GM12878 (cell line): ENCODE measurements at regions not wholly inside any gene's neighbourhood (a gene's known extent, or its start where the extent isn't known, plus 50 kb on each side); places are given as distances from the start of the nearest gene placed in this dataset.

Experiments used
- ATAC-seq: fragments of 200-7000 bp; cut with Tn5 transposase; 3 replicates; pipeline ENCODE4 v1.9.1; 2020; ENCODE audit warnings: mild to moderate bottlenecking, moderate library complexity
- BruUV-seq: library from RNA; stranded (reverse); fragments of 400-500 nt; replicated peaks from 2 replicates; lab custom pipeline; 2021; lab: Mats Ljungman, UMichigan
- CTCF ChIA-PET: fragments of 300-600 bp; sonication (Branson Sonifier 250); formaldehyde crosslinking; extraction: SDS; loops from one replicate; lab custom pipeline; 2021; ENCODE audit warnings: inconsistent platforms; lab: Yijun Ruan, JAX
- POLR2A ChIA-PET: fragments of 350-600 bp; formaldehyde crosslinking; extraction: SDS; loops from one replicate; lab custom pipeline; 2021; ENCODE audit warnings: inconsistent platforms; lab: Charles Lee
- RAD21 ChIA-PET: fragments of 300-600 bp; sonication (Branson Sonifier 250); formaldehyde crosslinking; loops from one replicate; lab custom pipeline; 2023; ENCODE audit warnings: antibody characterized with exemption; ENCODE audit not compliant: unreplicated experiment; lab: Charles Lee
- SMC1A ChIA-PET: fragments of 300-600 bp; sonication (Branson Sonifier 250); formaldehyde crosslinking; loops from one replicate; lab custom pipeline; 2023; ENCODE audit not compliant: unreplicated experiment, uncharacterized antibody; lab: Charles Lee
- DNase-seq: peaks from one replicate; pipeline ENCODE4 v3.0.0-alpha.2; 2011; ENCODE audit warnings: low read depth, low spot score
- FAIRE-seq: peaks from 3 replicates; lab custom pipeline; 2011; peaks lifted over from hg19 to GRCh38; lab: Jason Lieb, UNC
- H2AFZ ChIP-seq: 2 replicates; pipeline ENCODE4 v1.6.0; 2011; ENCODE audit warnings: low read depth, low read length, control low read depth; ENCODE audit not compliant: control insufficient read depth
- H3K27ac ChIP-seq: 2 replicates; pipeline ENCODE4 v1.5.1; 2011; ENCODE audit warnings: control low read depth; ENCODE audit not compliant: control insufficient read depth, insufficient read depth
- H3K27me3 ChIP-seq, 2 experiments: replicated peaks in 1 of 2; 2 replicates each; pipeline versions ENCODE4 v1.6.0 to v1.6.1; 2011; ENCODE audit warnings: low read length in 1 of 2; ENCODE audit not compliant: control insufficient read depth in 2 of 2, insufficient read depth in 2 of 2
- H3K36me3 ChIP-seq, 2 experiments: 2 replicates each; pipeline ENCODE4 v1.5.1; 2011; ENCODE audit warnings: low read length in 1 of 2; ENCODE audit not compliant: control insufficient read depth in 2 of 2, insufficient read depth in 2 of 2
- H3K4me1 ChIP-seq: 2 replicates; pipeline ENCODE4 v1.6.1; 2011; ENCODE audit warnings: mild to moderate bottlenecking, low read length, moderate library complexity, mixed read lengths; ENCODE audit not compliant: control insufficient read depth, insufficient read depth
- H3K4me2 ChIP-seq: 2 replicates; pipeline ENCODE4 v1.6.0; 2011; ENCODE audit warnings: control low read depth; ENCODE audit not compliant: control insufficient read depth, insufficient read depth
- H3K4me3 ChIP-seq: fragments of 200-600 bp; sonication (generic); 2 replicates; pipeline ENCODE4 v1.5.1; 2016
- H3K79me2 ChIP-seq: 2 replicates; pipeline ENCODE4 v1.6.0; 2011; ENCODE audit warnings: low read length; ENCODE audit not compliant: control insufficient read depth, insufficient read depth
- H3K9ac ChIP-seq: 2 replicates; pipeline ENCODE4 v1.8.0; 2011; ENCODE audit warnings: low read length, control low read depth, mixed read lengths; ENCODE audit not compliant: control insufficient read depth, insufficient read depth
- H3K9me3 ChIP-seq: replicated peaks from 3 replicates; pipeline ENCODE4 v1.5.1; 2011; ENCODE audit warnings: mild to moderate bottlenecking, low read length; ENCODE audit not compliant: control insufficient read depth, insufficient read depth
- H4K20me1 ChIP-seq: 2 replicates; pipeline ENCODE4 v1.6.0; 2011; ENCODE audit not compliant: control insufficient read depth, insufficient read depth
- CHD4 ChIP-seq: fragments of 200-600 bp; sonication (generic); IDR thresholded peaks from 2 replicates; pipeline ENCODE4 v1.6.1; 2016; ENCODE audit warnings: mild to moderate bottlenecking
- FOXM1 ChIP-seq: IDR thresholded peaks from 2 replicates; pipeline ENCODE4 v1.6.1; 2012; ENCODE audit warnings: low read depth, mild to moderate bottlenecking, inconsistent platforms, low read length, moderate library complexity
- MYB ChIP-seq: fragments of 150-350 bp; IDR thresholded peaks from 2 replicates; pipeline ENCODE4 v1.6.1; 2014; ENCODE audit warnings: mild to moderate bottlenecking, low read depth, low read length, borderline replicate concordance
- PML ChIP-seq: IDR thresholded peaks from 2 replicates; pipeline ENCODE4 v1.6.1; 2012; ENCODE audit warnings: low read length, inconsistent platforms
- RUNX3 ChIP-seq: IDR thresholded peaks from 2 replicates; pipeline ENCODE4 v1.6.1; 2012; ENCODE audit warnings: low read length, inconsistent platforms
- SUPT20H ChIP-seq: IDR thresholded peaks from 2 replicates; pipeline ENCODE4 v1.6.1; 2011; ENCODE audit warnings: low read depth, mild to moderate bottlenecking, low read length, moderate library complexity, borderline replicate concordance; ENCODE audit not compliant: control insufficient read depth
- ZNF217 ChIP-seq: fragments of 450-650 bp; IDR thresholded peaks from 2 replicates; pipeline ENCODE4 v1.6.1; 2017; ENCODE audit warnings: antibody characterized with exemption, mild to moderate bottlenecking
- WGBS: methylation state at CpG from one replicate; pipeline ENCODE4 v1.1.6; 2016; ENCODE audit warnings: low lambda C conversion rate; ENCODE audit not compliant: insufficient replicate concordance, insufficient coverage; ENCODE audit errors: missing lambda C conversion rate; 5-methylcytosine and 5-hydroxymethylcytosine counted together
- in situ Hi-C: fragments of 300-500 bp; cut with MboI; formaldehyde crosslinking; loops from 9 replicates; pipeline ENCODE4 v1.14.3; 2018; ENCODE audit warnings: mixed read lengths
- intact Hi-C: fragments of 100-400 bp; cut with micrococcal nuclease; formaldehyde crosslinking; loops from one replicate; pipeline ENCODE4 v1.14.2; 2022; ENCODE audit not compliant: unreplicated experiment
- TF ChIP-seq, protein P1 (sequence below): fragments of 450-650 bp; IDR thresholded peaks from 2 replicates; pipeline ENCODE4 v1.6.1; 2016; ENCODE audit warnings: mild to moderate bottlenecking, moderate library complexity, borderline replicate concordance

DNA sequence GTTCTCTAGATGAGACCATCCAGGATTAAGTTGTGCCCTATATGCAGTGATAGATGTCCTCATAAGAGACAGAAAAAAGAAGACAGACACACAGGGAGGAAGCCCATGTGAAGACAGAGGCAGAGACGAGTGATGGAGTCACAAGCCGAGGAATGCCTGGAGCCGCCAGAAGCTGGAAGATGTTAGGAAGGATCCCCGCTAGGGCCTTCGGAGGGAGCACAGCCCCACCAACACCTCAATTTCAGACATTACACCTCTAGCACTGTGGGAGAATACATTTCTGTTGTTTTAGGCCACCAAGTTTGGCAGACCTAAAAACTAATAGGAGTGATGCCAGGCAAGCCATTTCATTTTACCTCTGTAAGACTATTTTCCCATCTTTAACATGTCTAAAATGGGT is 458.5 kb downstream of the MED13L start (continued):
- TF ChIP-seq SUPT20H, result no peak
- no peak for TF ChIP-seq PML
- TF ChIP-seq FOXM1, result no peak
- TF ChIP-seq RUNX3, result no peak

DNA sequence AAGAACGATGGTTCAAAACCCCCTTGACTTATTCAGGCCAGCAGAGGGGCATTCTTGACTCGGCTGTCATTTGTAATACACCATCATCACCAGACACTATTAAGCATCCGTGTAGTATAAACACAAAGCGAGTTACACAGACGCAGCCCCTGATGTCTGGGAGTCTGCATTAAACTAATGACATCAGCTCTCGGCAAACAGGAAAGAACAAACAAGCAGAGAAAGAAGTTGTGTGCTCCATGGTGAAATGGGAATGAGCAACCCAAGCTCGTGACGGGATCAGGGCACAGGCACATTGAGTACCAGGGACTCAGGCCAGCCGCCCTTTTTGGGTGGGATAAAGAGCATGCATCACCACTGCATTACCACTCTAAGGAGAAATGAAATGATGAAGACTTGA is 460.1 kb downstream of the MED13L start:
- ChIA-PET RAD21 (no interaction called here), POLR2A (no interaction called here), SMC1A (no interaction called here), CTCF (no interaction called here)
- ATAC-seq (no peak), DNase-seq (no peak), FAIRE-seq (no peak)
- no peak overlapping the region for H3K9ac ChIP-seq
- H2AFZ ChIP-seq, result no peak overlapping the region
- in situ Hi-C loops, result no loop called here
- 24% methylated on average over 9 of the region's 9 CpGs for WGBS
- TF ChIP-seq CHD4, result no peak
- no peak for TF ChIP-seq MYB
- no peak for TF ChIP-seq ZNF217
- TF ChIP-seq, protein P1, sequence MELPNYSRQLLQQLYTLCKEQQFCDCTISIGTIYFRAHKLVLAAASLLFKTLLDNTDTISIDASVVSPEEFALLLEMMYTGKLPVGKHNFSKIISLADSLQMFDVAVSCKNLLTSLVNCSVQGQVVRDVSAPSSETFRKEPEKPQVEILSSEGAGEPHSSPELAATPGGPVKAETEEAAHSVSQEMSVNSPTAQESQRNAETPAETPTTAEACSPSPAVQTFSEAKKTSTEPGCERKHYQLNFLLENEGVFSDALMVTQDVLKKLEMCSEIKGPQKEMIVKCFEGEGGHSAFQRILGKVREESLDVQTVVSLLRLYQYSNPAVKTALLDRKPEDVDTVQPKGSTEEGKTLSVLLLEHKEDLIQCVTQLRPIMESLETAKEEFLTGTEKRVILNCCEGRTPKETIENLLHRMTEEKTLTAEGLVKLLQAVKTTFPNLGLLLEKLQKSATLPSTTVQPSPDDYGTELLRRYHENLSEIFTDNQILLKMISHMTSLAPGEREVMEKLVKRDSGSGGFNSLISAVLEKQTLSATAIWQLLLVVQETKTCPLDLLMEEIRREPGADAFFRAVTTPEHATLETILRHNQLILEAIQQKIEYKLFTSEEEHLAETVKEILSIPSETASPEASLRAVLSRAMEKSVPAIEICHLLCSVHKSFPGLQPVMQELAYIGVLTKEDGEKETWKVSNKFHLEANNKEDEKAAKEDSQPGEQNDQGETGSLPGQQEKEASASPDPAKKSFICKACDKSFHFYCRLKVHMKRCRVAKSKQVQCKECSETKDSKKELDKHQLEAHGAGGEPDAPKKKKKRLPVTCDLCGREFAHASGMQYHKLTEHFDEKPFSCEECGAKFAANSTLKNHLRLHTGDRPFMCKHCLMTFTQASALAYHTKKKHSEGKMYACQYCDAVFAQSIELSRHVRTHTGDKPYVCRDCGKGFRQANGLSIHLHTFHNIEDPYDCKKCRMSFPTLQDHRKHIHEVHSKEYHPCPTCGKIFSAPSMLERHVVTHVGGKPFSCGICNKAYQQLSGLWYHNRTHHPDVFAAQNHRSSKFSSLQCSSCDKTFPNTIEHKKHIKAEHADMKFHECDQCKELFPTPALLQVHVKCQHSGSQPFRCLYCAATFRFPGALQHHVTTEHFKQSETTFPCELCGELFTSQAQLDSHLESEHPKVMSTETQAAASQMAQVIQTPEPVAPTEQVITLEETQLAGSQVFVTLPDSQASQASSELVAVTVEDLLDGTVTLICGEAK, result no peak
- no peaks in the 10 kb centered on the region for H4K20me1 ChIP-seq
- no peak overlapping the region for H3K4me2 ChIP-seq
- intact Hi-C loops, result no loop called here
- no peaks in the 10 kb centered on the region for H3K9me3 ChIP-seq
- H3K27me3 ChIP-seq, result no peaks in the 10 kb centered on the region; a peak in 1 of 4 replicates
- no peak overlapping the region for H3K4me3 ChIP-seq
- no TSS peak for BruUV-seq
- H3K36me3 ChIP-seq, result no peaks in the 10 kb centered on the region
- no peaks in the 10 kb centered on the region for H3K4me1 ChIP-seq
- no peak overlapping the region for H3K27ac ChIP-seq
- H3K79me2 ChIP-seq, result no peaks in the 10 kb centered on the region
